ENCODE measurements at regions not wholly inside any gene's neighbourhood (a gene's known extent, or its start where the extent isn't known, plus 50 kb on each side); places are given as distances from the start of the nearest gene placed in this dataset.

GRCh38 chr14:98886982-98887381, 385.0 kb downstream of the BCL11B start:
- DNase-seq (ENCODE audit: low spot score) (no peak), ATAC-seq (ENCODE audit: insufficient number of reproducible peaks, low FRiP score, low read depth) (no peak)
- Histone ChIP-seq H3K4me1 (ENCODE audit: control insufficient read depth in 1 of 2, low read depth in 2 of 2) (no peaks in the 10 kb centered on the region), H3K36me3 (no peaks in the 10 kb centered on the region), H3K27ac (no peak overlapping the region), H3K9me3 (no peaks in the 10 kb centered on the region), H3K4me3 (no peak overlapping the region), H3K27me3 (replicated peaks; ENCODE audit: insufficient read depth) (no peaks in the 10 kb centered on the region)
- TF ChIP-seq CTCF (IDR thresholded peaks at IDR 0.05) = no peak

- Histone ChIP-seq H3K4me1 (ENCODE audit: control insufficient read depth in 1 of 2, low read depth in 2 of 2) (no peaks in the 10 kb centered on the region), H3K36me3 (no peaks in the 10 kb centered on the region), H3K4me3 (no peak overlapping the region), H3K27ac (no peak overlapping the region), H3K9me3 (no peaks in the 10 kb centered on the region), H3K27me3 (replicated peaks; ENCODE audit: insufficient read depth) (no peaks in the 10 kb centered on the region)
- no peak for TF ChIP-seq CTCF (IDR thresholded peaks at IDR 0.05)
- DNase-seq (ENCODE audit: low spot score) (no peak), ATAC-seq (ENCODE audit: insufficient number of reproducible peaks, low FRiP score, low read depth) (no peak)
Observed at GRCh38 chr14:98888281-98888680, 383.7 kb downstream of the BCL11B start.

GRCh38 chr14:98888927-98889835, 382.8 kb downstream of the BCL11B start:
- no peaks in the 10 kb centered on the region for H3K9me3 ChIP-seq
- H3K27me3 ChIP-seq (replicated peaks; ENCODE audit: insufficient read depth) = no peaks in the 10 kb centered on the region
- DNase-seq (ENCODE audit: low spot score) (no peak), ATAC-seq (ENCODE audit: insufficient number of reproducible peaks, low FRiP score, low read depth) (no peak)
- H3K36me3 ChIP-seq = no peaks in the 10 kb centered on the region
- H3K27ac ChIP-seq = no peak overlapping the region
- no peak for TF ChIP-seq CTCF (IDR thresholded peaks at IDR 0.05)
- H3K4me1 ChIP-seq (ENCODE audit: control insufficient read depth in 1 of 2, low read depth in 2 of 2) = no peaks in the 10 kb centered on the region
- H3K4me3 ChIP-seq = no peak overlapping the region

- Histone ChIP-seq H3K4me1 (ENCODE audit: control insufficient read depth in 1 of 2, low read depth in 2 of 2) (no peaks in the 10 kb centered on the region), H3K27me3 (replicated peaks; ENCODE audit: insufficient read depth) (no peaks in the 10 kb centered on the region), H3K4me3 (no peak overlapping the region), H3K36me3 (no peaks in the 10 kb centered on the region), H3K27ac (no peak overlapping the region), H3K9me3 (no peaks in the 10 kb centered on the region)
- ATAC-seq (ENCODE audit: insufficient number of reproducible peaks, low FRiP score, low read depth) (no peak), DNase-seq (ENCODE audit: low spot score) (no peak)
- no peak for TF ChIP-seq CTCF (IDR thresholded peaks at IDR 0.05)
Observed at GRCh38 chr14:98889836-98890185, 382.2 kb downstream of the BCL11B start.

GRCh38 chr14:98890556-98891340, 381.2 kb downstream of the BCL11B start:
- H3K36me3 ChIP-seq = no peaks in the 10 kb centered on the region

More at GRCh38 chr14:98890556-98891340, 381.2 kb downstream of the BCL11B start:
- H3K27ac ChIP-seq = no peak overlapping the region
- no peak overlapping the region for H3K4me3 ChIP-seq
- H3K4me1 ChIP-seq (ENCODE audit: control insufficient read depth in 1 of 2, low read depth in 2 of 2) = no peaks in the 10 kb centered on the region
- no peaks in the 10 kb centered on the region for H3K9me3 ChIP-seq
- no peak for DNase-seq (ENCODE audit: low spot score)
- TF ChIP-seq CTCF (IDR thresholded peaks at IDR 0.05) = no peak
- no peaks in the 10 kb centered on the region for H3K27me3 ChIP-seq (replicated peaks; ENCODE audit: insufficient read depth)
- ATAC-seq (ENCODE audit: insufficient number of reproducible peaks, low FRiP score, low read depth) = no peak
